ENCODE measurements at regions not wholly inside any gene's neighbourhood (a gene's known extent, or its start where the extent isn't known, plus 50 kb on each side); places are given as distances from the start of the nearest gene placed in this dataset.

DNA sequence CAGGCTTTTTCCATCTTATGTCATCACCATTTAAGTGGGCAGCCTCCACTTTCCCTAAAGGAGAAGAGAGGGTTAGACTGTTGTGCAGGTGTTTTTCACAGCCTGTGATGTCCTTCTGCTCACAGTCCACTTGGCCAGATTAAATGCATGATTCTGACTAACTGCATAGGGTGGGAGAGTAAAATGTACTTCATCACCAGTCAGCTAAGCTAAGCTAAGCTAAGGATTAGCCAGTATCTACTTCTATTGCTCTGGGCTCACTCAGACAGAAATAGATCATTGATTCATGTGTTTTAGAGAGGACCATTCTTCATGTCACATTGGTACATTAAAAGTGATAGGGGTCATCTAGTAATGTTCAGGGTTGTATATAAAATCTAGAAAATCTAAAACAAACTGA lies 1013.1 kb downstream of the NTRK3 start:
- TF ChIP-seq, protein P1, sequence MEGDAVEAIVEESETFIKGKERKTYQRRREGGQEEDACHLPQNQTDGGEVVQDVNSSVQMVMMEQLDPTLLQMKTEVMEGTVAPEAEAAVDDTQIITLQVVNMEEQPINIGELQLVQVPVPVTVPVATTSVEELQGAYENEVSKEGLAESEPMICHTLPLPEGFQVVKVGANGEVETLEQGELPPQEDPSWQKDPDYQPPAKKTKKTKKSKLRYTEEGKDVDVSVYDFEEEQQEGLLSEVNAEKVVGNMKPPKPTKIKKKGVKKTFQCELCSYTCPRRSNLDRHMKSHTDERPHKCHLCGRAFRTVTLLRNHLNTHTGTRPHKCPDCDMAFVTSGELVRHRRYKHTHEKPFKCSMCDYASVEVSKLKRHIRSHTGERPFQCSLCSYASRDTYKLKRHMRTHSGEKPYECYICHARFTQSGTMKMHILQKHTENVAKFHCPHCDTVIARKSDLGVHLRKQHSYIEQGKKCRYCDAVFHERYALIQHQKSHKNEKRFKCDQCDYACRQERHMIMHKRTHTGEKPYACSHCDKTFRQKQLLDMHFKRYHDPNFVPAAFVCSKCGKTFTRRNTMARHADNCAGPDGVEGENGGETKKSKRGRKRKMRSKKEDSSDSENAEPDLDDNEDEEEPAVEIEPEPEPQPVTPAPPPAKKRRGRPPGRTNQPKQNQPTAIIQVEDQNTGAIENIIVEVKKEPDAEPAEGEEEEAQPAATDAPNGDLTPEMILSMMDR (IDR thresholded peaks at IDR 0.05), result no peak
- TF ChIP-seq POLR2A (IDR thresholded peaks at IDR 0.05) (no peak), EP300 (IDR thresholded peaks at IDR 0.05) (no peak)
